GM19467 (cell line): ENCODE measurements at regions not wholly inside any gene's neighbourhood (a gene's known extent, or its start where the extent isn't known, plus 50 kb on each side); places are given as distances from the start of the nearest gene placed in this dataset.

Source experiments
- ATAC-seq: cut with Tn5 transposase; IDR thresholded peaks from one replicate; pipeline ENCODE4 v1.9.1; 2021; ENCODE audit warnings: mild to moderate bottlenecking, moderate library complexity; ENCODE audit not compliant: unreplicated experiment

DNA sequence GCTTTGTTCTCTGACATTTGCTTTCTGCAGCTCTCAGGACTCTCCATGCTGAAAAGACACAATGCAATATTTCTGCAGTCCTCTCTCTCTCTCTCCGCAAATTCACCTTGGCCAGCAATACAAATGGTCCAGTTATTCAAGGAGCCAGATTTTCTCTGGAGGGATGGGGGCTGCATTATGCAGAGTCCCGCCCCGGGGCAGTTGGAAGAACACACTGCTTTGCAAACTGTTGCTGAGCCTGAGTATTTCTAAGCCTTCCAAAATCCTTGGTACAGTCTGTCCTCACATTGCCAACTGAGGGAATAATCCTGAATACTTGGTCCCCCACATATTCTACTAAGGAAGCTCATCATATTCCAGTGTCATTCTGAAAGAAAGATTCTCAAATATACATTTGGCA, 94.3 kb upstream of the ZC3H12C start:
- ATAC-seq = no peak

GRCh38 chr11:110000031-110000502, 93.1 kb upstream of the ZC3H12C start:
- peak; percentile 85 for ATAC-seq

DNA sequence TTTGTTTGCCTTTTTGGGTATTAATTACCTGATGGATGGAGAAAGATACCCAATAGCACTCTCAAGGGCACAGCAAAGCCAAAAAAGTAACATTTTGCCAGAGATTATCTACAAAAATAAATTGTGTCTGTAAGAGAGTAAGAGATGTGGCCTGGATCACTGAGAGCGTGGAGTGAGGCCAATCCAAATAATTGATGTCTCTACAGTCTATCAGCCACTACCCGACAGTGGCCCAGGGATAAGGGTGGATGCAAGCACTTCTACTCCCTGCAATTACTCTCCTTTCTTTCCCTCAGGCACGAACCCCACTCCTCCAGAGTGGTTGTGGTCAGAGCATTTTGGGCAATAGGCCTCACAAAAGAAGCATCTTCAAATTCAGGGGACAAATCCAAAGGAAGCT, 92.3 kb upstream of the ZC3H12C start:
- no peak for ATAC-seq

DNA sequence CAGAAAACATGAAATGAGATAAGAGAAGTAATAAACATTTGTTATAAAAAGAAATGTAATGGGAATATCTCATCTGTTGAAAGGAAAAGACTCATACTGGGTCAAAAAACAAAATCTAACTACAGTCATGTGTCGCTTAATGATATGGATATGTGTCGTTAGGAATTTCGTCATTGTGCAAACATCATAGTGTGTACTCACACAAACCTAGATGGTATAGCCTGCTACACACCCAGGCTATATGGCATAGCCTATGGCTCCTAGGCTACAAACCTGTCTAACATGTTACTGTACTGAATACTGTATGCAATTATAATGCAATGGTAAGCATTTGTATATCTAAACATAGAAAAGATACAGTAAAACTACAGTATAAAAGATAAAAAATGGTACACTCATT, 89.8 kb upstream of the ZC3H12C start:
- ATAC-seq = no peak

DNA sequence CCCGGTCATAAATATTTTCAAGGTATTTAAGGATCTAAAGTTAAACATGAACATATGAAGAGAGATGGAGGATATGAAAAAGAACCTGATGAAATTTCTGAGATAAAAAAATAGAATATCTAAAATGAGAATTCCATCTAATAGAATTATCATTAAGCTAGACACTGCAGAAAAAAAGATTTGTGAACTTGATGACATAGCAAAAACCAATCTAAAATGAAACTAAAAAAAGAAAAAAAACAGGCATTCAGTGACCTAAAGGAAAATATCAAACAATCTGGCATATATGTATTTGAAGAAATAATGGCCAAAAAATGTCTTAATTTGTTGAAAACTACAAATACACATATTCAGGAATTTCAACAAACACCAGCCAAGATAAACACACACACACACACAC, 81.6 kb upstream of the ZC3H12C start:
- ATAC-seq = no peak

DNA sequence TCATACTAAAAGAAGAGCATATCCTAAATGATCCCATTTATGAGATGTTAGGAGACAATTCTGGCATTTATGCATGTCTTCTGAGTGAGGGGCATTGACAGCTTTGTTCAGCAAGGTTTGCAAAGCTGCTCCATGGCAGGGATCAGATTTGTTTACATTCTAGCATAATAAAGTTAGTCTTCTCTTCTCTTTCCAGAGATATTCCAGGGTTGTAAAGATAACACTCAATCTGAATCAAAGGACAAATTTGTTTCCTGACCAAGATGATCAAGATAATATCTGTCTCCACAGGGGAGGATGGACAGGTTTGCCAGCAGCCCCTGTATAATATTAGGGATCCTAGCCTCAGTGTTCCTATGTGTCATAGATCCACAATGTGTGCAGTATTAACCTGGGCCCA, 77.5 kb upstream of the ZC3H12C start:
- no peak for ATAC-seq

DNA sequence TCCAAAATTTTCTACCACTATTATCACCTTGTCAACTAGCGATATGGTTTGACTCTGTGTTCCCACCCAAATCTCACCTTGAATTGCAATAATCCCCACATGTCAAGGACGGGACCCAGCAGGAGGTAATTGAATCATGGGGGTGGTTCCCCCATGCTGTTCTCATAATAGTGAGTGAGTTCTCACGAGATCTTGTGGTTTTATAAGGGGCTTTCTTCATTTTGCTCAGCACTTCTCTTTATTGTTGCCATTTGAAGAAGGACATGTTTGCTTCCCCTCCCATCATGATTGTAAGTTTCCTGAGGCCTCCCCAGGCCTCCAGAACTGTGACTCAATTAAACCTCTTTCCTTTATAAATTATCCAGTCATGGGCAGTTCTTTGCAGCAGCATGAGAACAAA, 73.5 kb upstream of the ZC3H12C start:
- no peak for ATAC-seq

DNA sequence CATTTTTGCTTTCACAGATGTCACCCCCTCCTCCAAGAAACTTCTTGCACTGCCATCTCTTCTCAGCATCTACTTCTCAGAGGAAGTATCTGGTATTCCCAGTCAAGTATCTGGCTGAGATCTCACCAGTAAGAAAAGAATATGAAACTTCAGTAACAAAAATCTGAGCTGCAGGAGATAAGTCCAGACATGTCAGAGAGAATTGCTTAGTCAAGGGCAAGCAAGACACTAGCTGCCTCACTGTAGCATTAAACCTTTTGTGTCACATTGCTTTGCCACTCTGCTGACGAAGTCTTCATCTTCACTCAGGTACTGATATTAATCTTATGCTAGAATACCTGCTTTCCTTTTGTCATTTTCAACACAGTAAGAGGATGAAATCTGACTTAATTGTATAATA, 70.6 kb upstream of the ZC3H12C start:
- ATAC-seq = no peak

DNA sequence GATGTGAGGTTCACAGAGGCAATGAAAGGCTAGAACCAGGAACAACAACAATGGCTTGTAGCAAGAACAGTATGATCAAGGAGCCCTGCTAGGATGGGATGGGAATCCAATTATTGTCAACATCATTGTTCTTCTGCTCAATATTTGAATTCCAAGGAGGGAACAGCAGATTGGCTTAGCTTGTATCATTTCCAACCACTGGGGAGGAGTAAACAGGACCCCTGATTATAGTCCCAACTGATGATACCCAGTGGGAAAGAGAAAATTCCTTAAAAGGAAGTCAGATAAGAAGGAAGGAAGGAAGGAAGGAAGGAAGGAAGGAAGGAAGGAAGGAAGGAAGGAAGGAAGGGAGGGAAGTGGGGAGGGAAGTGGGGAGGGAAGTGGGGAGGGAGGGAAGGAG, 69.5 kb upstream of the ZC3H12C start:
- no peak for ATAC-seq

GRCh38 chr11:110026858-110027626, 66.2 kb upstream of the ZC3H12C start:
- peak; percentile 92 for ATAC-seq

DNA sequence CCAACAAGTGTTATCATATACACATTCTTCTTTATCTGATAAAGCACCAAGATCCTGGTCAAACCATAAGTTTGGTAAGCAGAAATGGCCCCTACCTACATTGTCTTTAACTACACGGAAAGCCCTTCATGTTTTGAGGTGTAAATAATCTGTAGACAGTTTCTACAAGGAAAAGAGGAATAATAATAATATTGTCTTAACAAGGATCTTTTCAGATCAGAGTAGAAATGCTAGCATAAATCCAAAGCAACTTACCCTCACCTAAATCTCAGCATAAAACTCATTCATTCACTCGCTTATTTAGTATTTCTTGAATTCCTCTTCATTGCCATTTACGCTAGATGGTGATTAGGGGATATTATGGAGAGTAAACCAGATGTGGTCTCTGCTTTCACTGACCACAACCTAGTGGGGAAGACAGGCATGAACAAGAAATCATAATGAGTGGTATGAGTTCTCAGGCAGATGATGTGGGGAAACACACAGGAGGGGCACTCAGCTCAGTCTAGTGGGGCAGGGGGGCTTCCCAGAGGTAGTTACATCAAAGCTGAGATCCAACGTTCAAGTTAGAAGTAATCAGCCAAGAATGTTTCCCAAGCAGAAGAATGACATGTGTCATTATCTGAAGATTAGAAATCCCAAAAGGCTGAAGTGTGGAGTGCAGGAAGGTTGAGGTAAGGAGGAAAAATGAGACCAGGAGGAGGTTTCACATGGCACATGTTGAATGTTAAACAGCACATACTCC, 65.4 kb upstream of the ZC3H12C start:
- peak; percentile 36 for ATAC-seq

DNA sequence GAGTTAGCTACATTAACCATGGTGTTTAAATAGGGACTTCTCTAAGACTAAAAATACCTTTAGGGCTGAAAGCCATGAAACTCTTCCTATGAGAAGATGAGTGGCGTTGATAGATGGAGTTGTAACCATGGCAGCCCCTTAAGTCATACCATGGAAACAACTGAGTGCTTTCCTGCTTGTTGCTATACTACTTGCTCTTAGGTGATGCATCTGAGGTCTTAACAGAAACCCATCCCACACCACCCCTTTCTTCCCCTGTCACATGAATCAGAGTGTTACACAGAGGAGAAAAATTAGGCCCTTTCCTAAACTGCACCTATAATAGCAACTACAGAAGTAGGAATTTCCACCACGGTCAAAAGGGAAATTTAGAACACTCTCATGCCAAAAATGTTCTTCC, 64.3 kb upstream of the ZC3H12C start:
- ATAC-seq = no peak

DNA sequence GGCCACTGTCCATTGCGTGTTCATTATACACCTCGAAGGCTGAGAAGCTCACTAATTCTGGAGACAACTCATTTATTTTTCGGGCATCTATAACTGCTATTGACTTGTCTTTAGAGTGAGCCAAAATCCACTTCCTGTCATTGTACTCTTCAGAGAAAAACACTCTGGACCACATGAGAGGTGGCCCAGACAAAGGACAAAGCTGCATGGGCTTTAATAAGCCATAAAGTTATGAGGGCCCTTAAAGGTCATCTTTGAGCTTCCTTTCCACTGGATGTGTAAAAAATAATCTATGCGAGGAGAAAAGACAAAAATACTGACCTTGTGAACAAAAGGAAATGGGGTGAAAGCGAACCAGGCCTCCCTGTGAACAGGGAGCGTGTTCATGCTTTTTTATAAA, 63.5 kb upstream of the ZC3H12C start:
- no peak for ATAC-seq

- no peak for ATAC-seq
These were observed 62.0 kb upstream of the ZC3H12C start for GRCh38 chr11:110031171-110031570.

- ATAC-seq = no peak
These were observed 60.9 kb upstream of the ZC3H12C start for GRCh38 chr11:110032259-110032658.

DNA sequence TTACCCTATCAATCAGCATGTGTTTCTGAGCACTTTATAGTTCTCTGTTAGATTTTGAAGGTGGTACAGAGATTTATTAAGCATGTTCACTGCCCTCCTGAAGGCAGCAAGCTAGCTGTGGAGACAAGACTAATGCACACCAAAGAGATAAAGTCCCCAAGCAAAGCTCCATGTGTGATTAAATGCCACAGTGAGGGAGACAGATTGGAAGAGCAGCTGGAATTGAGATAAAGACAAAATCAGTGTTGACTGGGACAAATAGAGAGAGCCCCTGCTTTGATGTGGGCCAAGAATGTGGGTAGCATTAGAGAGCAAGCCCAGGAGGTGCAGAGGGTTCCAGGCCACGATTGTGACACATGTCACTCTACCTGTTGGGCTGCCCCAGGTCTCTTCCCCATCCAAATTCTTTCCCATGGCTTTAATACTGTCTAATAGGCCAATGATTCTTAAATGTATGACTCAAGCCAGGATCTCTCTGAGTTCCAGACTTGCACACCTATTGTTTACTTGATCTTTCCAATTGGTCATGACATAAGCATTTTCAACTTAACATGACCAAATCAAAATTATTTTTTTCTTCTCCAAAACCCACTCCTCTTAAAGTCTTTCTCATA, 60.1 kb upstream of the ZC3H12C start:
- ATAC-seq = no peak

DNA sequence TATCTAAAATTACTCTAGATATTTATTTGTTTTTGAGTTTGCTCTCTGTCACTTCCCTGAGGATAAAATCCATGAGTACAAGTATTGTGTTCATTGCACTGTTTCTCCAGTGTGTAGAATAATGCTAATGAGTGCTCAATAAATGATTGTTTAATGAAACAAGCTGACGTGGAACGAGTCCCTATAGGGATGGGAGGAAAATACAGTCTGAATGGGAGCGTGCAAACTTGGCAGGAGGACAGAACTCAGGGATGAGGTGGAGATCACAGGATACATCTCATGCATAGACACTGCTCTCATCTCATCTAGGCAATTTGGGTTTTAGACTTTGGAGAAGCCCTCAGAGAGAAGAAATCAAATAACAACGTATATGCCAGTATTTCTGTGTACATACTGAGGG, 58.4 kb upstream of the ZC3H12C start:
- no peak for ATAC-seq

DNA sequence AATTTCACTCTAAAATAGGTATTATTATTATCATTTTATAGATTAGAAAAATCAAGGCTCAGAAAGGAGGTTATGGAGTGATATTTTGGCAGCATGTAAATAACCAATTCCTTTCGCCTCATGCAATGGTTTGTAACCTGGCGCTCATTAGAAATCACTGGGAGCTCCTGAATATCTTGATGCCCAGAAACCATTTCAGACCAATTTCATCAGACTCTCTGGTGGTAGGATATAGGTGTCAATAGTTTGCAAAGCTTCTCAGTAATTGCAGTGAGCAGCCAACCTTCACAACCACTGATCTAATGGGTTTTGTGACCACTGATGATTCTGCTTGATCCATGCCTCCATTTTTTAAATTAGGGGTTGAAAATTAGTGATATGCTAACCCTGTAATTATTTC, 57.8 kb upstream of the ZC3H12C start:
- no peak for ATAC-seq

- no peak for ATAC-seq
These were observed 55.0 kb upstream of the ZC3H12C start for GRCh38 chr11:110038201-110038600.
